Stomach (tissue), 4 donors: ENCODE measurements at regions not wholly inside any gene's neighbourhood (a gene's known extent, or its start where the extent isn't known, plus 50 kb on each side); places are given as distances from the start of the nearest gene placed in this dataset.

Experiments
- CTCF ChIP-seq, 7 experiments: fragments of 450-650 bp in 4 of 7; fragments of 200-600 bp in 3 of 7; sonication (generic) in 3 of 7; IDR thresholded peaks; one replicate each; pipeline ENCODE4 v1.5.1; 2016 to 2019; ENCODE audit warnings: antibody characterized with exemption in 7 of 7, control low read depth in 2 of 7, mild to moderate bottlenecking in 1 of 7
- EP300 ChIP-seq: sonication (generic); formaldehyde crosslinking; IDR thresholded peaks from one replicate; pipeline ENCODE4 v1.6.1; 2017; ENCODE audit warnings: antibody characterized with exemption
- POLR2A ChIP-seq, 4 donors: fragments of 450-650 bp; IDR thresholded peaks; one replicate each; pipeline ENCODE4 v1.6.1; 2016; ENCODE audit warnings: antibody characterized with exemption in 4 of 4, control low read depth in 2 of 4, mild to moderate bottlenecking in 1 of 4, moderate library complexity in 1 of 4

GRCh38 chr14:61149896-61150295 lies 131.2 kb downstream of the TMEM30B start:
- TF ChIP-seq CTCF (IDR thresholded peaks at IDR 0.05) = no peak
- TF ChIP-seq POLR2A (IDR thresholded peaks at IDR 0.05) = no peak
- TF ChIP-seq EP300 = no peak
